ENCODE measurements at regions not wholly inside any gene's neighbourhood (a gene's known extent, or its start where the extent isn't known, plus 50 kb on each side); places are given as distances from the start of the nearest gene placed in this dataset.

GRCh38 chr14:35998303-35998702 lies 172.2 kb downstream of the BRMS1L start:
- ATAC-seq: no peak
- Histone ChIP-seq H3K4me1 (no peaks in the 10 kb centered on the region), H3K9me3 (no peaks in the 10 kb centered on the region), H3K27me3 (no peaks in the 10 kb centered on the region), H3K36me3 (no peaks in the 10 kb centered on the region), H3K4me3 (no peak overlapping the region), H3K27ac (no peak overlapping the region)
- DNase-seq: no peak
- 75 to 88% methylated on average over 12 of the region's 12 CpGs for WGBS, 2 donors
- FAIRE-seq: no peak
- TF ChIP-seq CTCF (IDR thresholded peaks at IDR 0.05): no peak
- intact Hi-C loops (cut with DNase I): no loop called here

GRCh38 chr14:35993684-35993960 lies 167.5 kb downstream of the BRMS1L start:
- Histone ChIP-seq H3K27me3 (no peaks in the 10 kb centered on the region), H3K4me3 (no peak overlapping the region), H3K36me3 (no peaks in the 10 kb centered on the region), H3K4me1 (no peaks in the 10 kb centered on the region), H3K9me3 (no peaks in the 10 kb centered on the region), H3K27ac (no peak overlapping the region)
- no peak for TF ChIP-seq CTCF (IDR thresholded peaks at IDR 0.05)
- intact Hi-C loops (cut with DNase I): no loop called here
- DNase-seq: no peak
- no peak for ATAC-seq
- 79 to 80% methylated on average over 3 of the region's 3 CpGs for WGBS, 2 donors
- no peak for FAIRE-seq

- no peak for ATAC-seq
- Histone ChIP-seq H3K36me3 (no peaks in the 10 kb centered on the region), H3K4me1 (no peaks in the 10 kb centered on the region), H3K4me3 (no peak overlapping the region), H3K9me3 (no peaks in the 10 kb centered on the region), H3K27me3 (no peaks in the 10 kb centered on the region), H3K27ac (no peak overlapping the region)
- no peak for TF ChIP-seq CTCF (IDR thresholded peaks at IDR 0.05)
- FAIRE-seq: no peak
- intact Hi-C loops (cut with DNase I): no loop called here
- DNase-seq: no peak
- 79 to 84% methylated on average over 5 of the region's 5 CpGs for WGBS, 2 donors
Measured at GRCh38 chr14:35992816-35993683, 166.9 kb downstream of the BRMS1L start.

- no peak for ATAC-seq
- Histone ChIP-seq H3K36me3 (no peaks in the 10 kb centered on the region), H3K27ac (no peak overlapping the region), H3K4me1 (no peaks in the 10 kb centered on the region), H3K4me3 (no peak overlapping the region), H3K27me3 (no peaks in the 10 kb centered on the region), H3K9me3 (no peaks in the 10 kb centered on the region)
- FAIRE-seq: no peak
- no peak for TF ChIP-seq CTCF (IDR thresholded peaks at IDR 0.05)
- DNase-seq: no peak
- intact Hi-C loops (cut with DNase I): no loop called here
Measured at GRCh38 chr14:35991356-35991755, 165.2 kb downstream of the BRMS1L start.

- no peak for TF ChIP-seq CTCF (IDR thresholded peaks at IDR 0.05)
- FAIRE-seq (no peak), ATAC-seq (no peak), DNase-seq (no peak)
- Histone ChIP-seq H3K4me3 (no peak overlapping the region), H3K9me3 (no peaks in the 10 kb centered on the region), H3K4me1 (no peaks in the 10 kb centered on the region), H3K36me3 (no peaks in the 10 kb centered on the region), H3K27ac (no peak overlapping the region), H3K27me3 (no peaks in the 10 kb centered on the region)
- intact Hi-C loops (cut with DNase I): no loop called here
- 80 to 94% methylated on average over 4 of the region's 4 CpGs for WGBS, 2 donors
Measured at GRCh38 chr14:35989736-35990135, 163.6 kb downstream of the BRMS1L start.
